ENCODE measurements at regions not wholly inside any gene's neighbourhood (a gene's known extent, or its start where the extent isn't known, plus 50 kb on each side); places are given as distances from the start of the nearest gene placed in this dataset.
"Not testable (repeated sequence)": the region's sequence is repeated elsewhere in the genome, so short reads cannot be mapped to it uniquely, and the experiment has no call there.

DNA sequence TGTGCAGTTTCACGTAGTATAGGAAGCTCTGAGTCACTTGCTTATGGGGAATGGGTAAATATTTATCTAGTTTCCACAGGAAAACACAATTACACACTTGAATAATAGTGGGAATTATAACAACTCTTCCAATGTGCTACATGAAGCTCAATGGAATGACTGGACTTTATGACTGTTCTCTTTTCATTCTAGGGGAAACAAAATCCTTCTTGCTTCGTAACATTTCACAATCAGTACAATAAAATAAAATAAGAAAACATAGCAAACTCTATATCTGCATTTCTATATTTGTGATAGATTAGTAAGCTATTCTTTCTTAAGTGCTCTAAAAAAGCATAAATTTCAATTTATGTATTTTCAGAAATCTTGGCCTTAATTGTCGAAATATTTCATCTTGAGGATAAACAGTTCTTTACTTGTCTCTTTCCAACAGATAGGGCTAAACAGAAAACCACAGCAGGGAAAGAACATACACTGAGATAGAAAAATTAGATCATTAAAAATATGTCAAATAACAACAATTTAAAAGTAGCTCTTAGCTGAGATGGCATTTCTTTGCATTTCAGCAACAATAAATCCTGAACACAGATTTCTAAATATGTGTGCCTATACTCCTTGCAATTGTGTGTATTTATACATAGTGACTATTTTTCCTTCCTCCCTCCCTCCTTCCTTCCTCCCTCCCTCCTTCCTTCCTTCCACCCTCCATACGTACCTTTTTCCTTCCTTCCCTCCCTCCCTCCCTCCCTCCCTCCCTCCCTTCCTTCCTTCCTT, 395.5 kb upstream of the KCNMB2 start:
- Histone ChIP-seq H3K27me3 (ENCODE audit: control insufficient read depth, insufficient read depth, low read length) (no peaks in the 10 kb centered on the region), H3K4me3 (ENCODE audit: low read depth, low read length) (no peak overlapping the region), H3K36me3 (ENCODE audit: control insufficient read depth, insufficient read depth, low read length) (no peaks in the 10 kb centered on the region)
- DNase-seq (ENCODE audit: low read depth) (peak; percentile 77), FAIRE-seq (no peak)
- TF ChIP-seq, protein P1, sequence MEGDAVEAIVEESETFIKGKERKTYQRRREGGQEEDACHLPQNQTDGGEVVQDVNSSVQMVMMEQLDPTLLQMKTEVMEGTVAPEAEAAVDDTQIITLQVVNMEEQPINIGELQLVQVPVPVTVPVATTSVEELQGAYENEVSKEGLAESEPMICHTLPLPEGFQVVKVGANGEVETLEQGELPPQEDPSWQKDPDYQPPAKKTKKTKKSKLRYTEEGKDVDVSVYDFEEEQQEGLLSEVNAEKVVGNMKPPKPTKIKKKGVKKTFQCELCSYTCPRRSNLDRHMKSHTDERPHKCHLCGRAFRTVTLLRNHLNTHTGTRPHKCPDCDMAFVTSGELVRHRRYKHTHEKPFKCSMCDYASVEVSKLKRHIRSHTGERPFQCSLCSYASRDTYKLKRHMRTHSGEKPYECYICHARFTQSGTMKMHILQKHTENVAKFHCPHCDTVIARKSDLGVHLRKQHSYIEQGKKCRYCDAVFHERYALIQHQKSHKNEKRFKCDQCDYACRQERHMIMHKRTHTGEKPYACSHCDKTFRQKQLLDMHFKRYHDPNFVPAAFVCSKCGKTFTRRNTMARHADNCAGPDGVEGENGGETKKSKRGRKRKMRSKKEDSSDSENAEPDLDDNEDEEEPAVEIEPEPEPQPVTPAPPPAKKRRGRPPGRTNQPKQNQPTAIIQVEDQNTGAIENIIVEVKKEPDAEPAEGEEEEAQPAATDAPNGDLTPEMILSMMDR (IDR thresholded peaks at IDR 0.05; ENCODE audit: insufficient read depth, low read length, severe bottlenecking): no peak

DNA sequence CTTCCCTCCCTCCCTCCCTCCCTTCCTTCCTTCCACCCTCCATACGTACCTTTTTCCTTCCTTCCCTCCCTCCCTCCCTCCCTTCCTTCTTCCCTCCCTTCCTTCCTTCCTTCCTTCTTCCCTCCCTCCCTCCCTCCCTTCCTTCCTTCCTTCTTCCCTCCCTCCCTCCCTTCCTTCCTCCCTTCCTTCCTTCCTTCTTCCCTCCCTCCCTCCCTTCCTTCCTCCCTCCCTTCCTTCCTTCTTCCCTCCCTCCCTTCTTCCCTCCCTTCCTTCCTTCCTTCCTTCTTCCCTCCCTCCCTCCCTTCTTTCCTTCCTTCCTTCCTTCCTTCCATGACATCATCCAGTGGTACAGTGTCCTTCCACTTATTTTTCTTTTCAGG, 394.9 kb upstream of the KCNMB2 start:
- FAIRE-seq; H3K4me3 ChIP-seq (ENCODE audit: low read depth, low read length); DNase-seq (ENCODE audit: low read depth); H3K36me3 ChIP-seq (ENCODE audit: control insufficient read depth, insufficient read depth, low read length); H3K27me3 ChIP-seq (ENCODE audit: control insufficient read depth, insufficient read depth, low read length): not testable (repeated sequence)

DNA sequence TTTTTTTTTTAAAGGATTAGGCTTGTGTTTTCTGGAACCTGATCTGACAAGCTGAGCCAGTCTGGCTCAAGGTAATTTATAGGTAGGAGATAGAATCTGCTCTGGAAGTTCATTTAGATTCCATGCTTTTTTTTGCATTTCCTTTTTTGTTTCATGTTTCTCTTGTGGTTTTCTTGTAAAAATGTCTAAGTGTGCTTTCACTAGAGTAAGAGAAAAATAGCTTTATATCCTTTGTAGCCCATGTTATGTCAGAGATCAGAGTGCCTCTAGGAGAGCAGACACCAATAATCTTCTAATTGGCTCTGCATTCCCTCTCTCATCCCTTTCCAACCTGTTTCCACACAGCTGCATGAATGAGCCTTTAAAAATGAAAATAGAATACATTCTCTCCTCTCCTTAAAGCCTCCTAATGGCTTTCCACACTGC, 389.8 kb upstream of the KCNMB2 start:
- TF ChIP-seq, protein P1 (IDR thresholded peaks at IDR 0.05; ENCODE audit: insufficient read depth, low read length, severe bottlenecking): no peak
- no peak overlapping the region for H3K4me3 ChIP-seq (ENCODE audit: low read depth, low read length)
- no peak for FAIRE-seq
- H3K27me3 ChIP-seq (ENCODE audit: control insufficient read depth, insufficient read depth, low read length): no peaks in the 10 kb centered on the region
- no peak for DNase-seq (ENCODE audit: low read depth)
- H3K36me3 ChIP-seq (ENCODE audit: control insufficient read depth, insufficient read depth, low read length): no peaks in the 10 kb centered on the region

DNA sequence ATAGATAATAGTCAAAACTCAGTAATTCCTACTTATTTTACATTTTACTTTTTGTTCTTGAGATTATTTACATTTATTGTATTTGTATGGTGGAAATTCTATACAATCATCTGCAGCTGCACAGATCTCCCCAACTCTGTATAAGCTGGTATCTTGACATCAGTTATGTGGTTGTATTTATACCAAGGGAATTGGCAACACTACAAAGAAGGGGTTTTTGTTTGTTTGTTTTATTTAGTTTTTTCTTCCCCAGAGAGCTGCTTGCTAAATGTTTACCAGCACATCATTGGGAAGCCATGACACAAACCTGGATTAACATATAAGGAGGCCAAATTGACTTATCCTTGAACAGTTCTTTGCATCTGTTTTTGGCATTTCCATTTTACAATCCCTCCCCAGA, 389.2 kb upstream of the KCNMB2 start:
- no peak for DNase-seq (ENCODE audit: low read depth)
- TF ChIP-seq, protein P1 (IDR thresholded peaks at IDR 0.05; ENCODE audit: insufficient read depth, low read length, severe bottlenecking): no peak
- no peak for FAIRE-seq
- Histone ChIP-seq H3K36me3 (ENCODE audit: control insufficient read depth, insufficient read depth, low read length) (no peaks in the 10 kb centered on the region), H3K4me3 (ENCODE audit: low read depth, low read length) (no peak overlapping the region), H3K27me3 (ENCODE audit: control insufficient read depth, insufficient read depth, low read length) (no peaks in the 10 kb centered on the region)

GRCh38 chr3:178152031-178152806, 384.0 kb upstream of the KCNMB2 start:
- H3K27me3 ChIP-seq (ENCODE audit: control insufficient read depth, insufficient read depth, low read length): no peaks in the 10 kb centered on the region
- no peak overlapping the region for H3K4me3 ChIP-seq (ENCODE audit: low read depth, low read length)
- no peak for FAIRE-seq
- H3K36me3 ChIP-seq (ENCODE audit: control insufficient read depth, insufficient read depth, low read length): no peaks in the 10 kb centered on the region
- TF ChIP-seq, protein P1 (IDR thresholded peaks at IDR 0.05; ENCODE audit: insufficient read depth, low read length, severe bottlenecking): no peak
- no peak for DNase-seq (ENCODE audit: low read depth)

- TF ChIP-seq, protein P1 (IDR thresholded peaks at IDR 0.05; ENCODE audit: insufficient read depth, low read length, severe bottlenecking): no peak
- Histone ChIP-seq H3K27me3 (ENCODE audit: control insufficient read depth, insufficient read depth, low read length) (no peaks in the 10 kb centered on the region), H3K4me3 (ENCODE audit: low read depth, low read length) (no peak overlapping the region), H3K36me3 (ENCODE audit: control insufficient read depth, insufficient read depth, low read length) (no peaks in the 10 kb centered on the region)
- DNase-seq (ENCODE audit: low read depth) (no peak), FAIRE-seq (no peak)
Observed at GRCh38 chr3:178152988-178153387, 383.2 kb upstream of the KCNMB2 start.
